Heart left ventricle (tissue), 16 donors: ENCODE measurements at regions not wholly inside any gene's neighbourhood (a gene's known extent, or its start where the extent isn't known, plus 50 kb on each side); places are given as distances from the start of the nearest gene placed in this dataset.

Experiments
- ATAC-seq, 4 donors: fragments of 200-7000 bp; cut with Tn5 transposase; one replicate each; pipeline ENCODE4 v1.9.1; 2020 to 2022; ENCODE audit warnings: moderate library complexity in 4 of 4, mild to moderate bottlenecking in 3 of 4, moderate number of reproducible peaks in 1 of 4
- DNase-seq, 5 donors: peaks; one replicate each; pipeline ENCODE4 v3.0.0-alpha.2; 2020
- H3K27ac ChIP-seq, 12 donors: fragments of 200-600 bp; sonication (generic) in 4 of 12; one replicate each; pipeline versions ENCODE4 v1.5.0 to v1.8.0; 2016 to 2022; ENCODE audit warnings: mild to moderate bottlenecking in 2 of 12
- H3K27me3 ChIP-seq, 9 donors: fragments of 200-600 bp; sonication (generic) in 2 of 9; one replicate each; pipeline versions ENCODE4 v1.5.1 to v1.8.0; 2016 to 2022; ENCODE audit warnings: mild to moderate bottlenecking in 3 of 9
- H3K36me3 ChIP-seq, 9 donors: fragments of 200-600 bp; sonication (generic) in 2 of 9; one replicate each; pipeline versions ENCODE4 v1.5.0 to v1.8.0; 2018 to 2022; ENCODE audit warnings: mild to moderate bottlenecking in 2 of 9
- H3K4me1 ChIP-seq, 12 donors: fragments of 200-600 bp; sonication (generic) in 4 of 12; one replicate each; pipeline versions ENCODE4 v1.5.0 to v1.8.0; 2016 to 2022; ENCODE audit warnings: mild to moderate bottlenecking in 3 of 12
- H3K4me3 ChIP-seq, 12 donors: fragments of 200-600 bp; sonication (generic) in 4 of 12; one replicate each; pipeline versions ENCODE4 v1.5.0 to v1.8.0; 2017 to 2022; ENCODE audit warnings: mild to moderate bottlenecking in 9 of 12, moderate library complexity in 4 of 12
- H3K9me3 ChIP-seq, 12 donors: fragments of 200-600 bp; sonication (generic) in 4 of 12; one replicate each; pipeline versions ENCODE4 v1.5.0 to v1.8.0; 2016 to 2022; ENCODE audit warnings: mild to moderate bottlenecking in 1 of 12
- CTCF ChIP-seq, 12 donors: fragments of 200-600 bp; sonication (generic) in 4 of 12; IDR thresholded peaks; one replicate each; pipeline versions ENCODE4 v1.5.0 to v1.8.0; 2018 to 2022; ENCODE audit warnings: antibody characterized with exemption in 12 of 12, mild to moderate bottlenecking in 5 of 12
- POLR2A ChIP-seq, 2 donors: fragments of 450-650 bp; IDR thresholded peaks; one replicate each; pipeline ENCODE4 v1.6.1; 2017; ENCODE audit warnings: antibody characterized with exemption in 2 of 2, mild to moderate bottlenecking in 2 of 2, moderate library complexity in 2 of 2
- WGBS, 4 donors: extraction: QIAGEN DNeasy Blood & Tissue Kit in 2 of 4; methylation state at CpG; one replicate each; pipeline versions ENCODE4 v1.1.5 to v1.1.7; 2013 to 2018; 5-methylcytosine and 5-hydroxymethylcytosine counted together
- intact Hi-C, 10 donors: fragments of 100-400 bp; cut with DNase I; formaldehyde crosslinking; loops; one replicate each; pipeline versions ENCODE4 v1.11.1 to v1.14.2; 2022
- donor health status: ischemic (EF 13 %, LVEDD 7.1; RV severe dilation, severe dysfunction).
- donor health status: healthy with polysubstance abuse.
- donor health status: DM: no; HTN: yes; CAD: no.
- donor health status: DM: no; HTN: no; CAD: no.
- donor health status: ischemic (EF 25% LVEDD 6.9; RV normal size, moderate dysfunction).
- donor health status: ischemic (EF 25% LVEDD 5.7; RV mildly dilated, moderate dysfunction).
- donor health status: healthy.
- donor health status: DM: yes; HTN: yes; CAD: no.
- donor health status: ischemic (EF 35%, LVEDD 5.7; RV mildly dilated, moderate dysfunction).
- donor health status: nonischemic (EF 11% LVEDD 7.7; RV severe dilation, severe dysfunction).
- donor health status: DM: yes; HTN: yes; CAD: no.
- donor health status: PGD.
- donor health status: ischemic (EF 29% LVEDD 5.4; RV normal size, mild dysfunction).
- donor health status: nonischemic (EF 23%, LVEDD 6.1; RV moderate dilation, normal function).

- ATAC-seq (no peak), DNase-seq (no peak)
- Histone ChIP-seq H3K9me3 (no peaks in the 10 kb centered on the region), H3K27ac (no peak overlapping the region), H3K4me1 (peaks cover 0 to 4% (median 0%) of the 10 kb centered on the region in 12 donors), H3K4me3 (no peak overlapping the region), H3K27me3 (no peaks in the 10 kb centered on the region), H3K36me3 (no peaks in the 10 kb centered on the region)
- 58 to 78% (median 77%) methylated on average over 10 of the region's 10 CpGs for WGBS, 4 donors
- TF ChIP-seq POLR2A (IDR thresholded peaks at IDR 0.05) (no peak), CTCF (IDR thresholded peaks at IDR 0.05) (no peak)
- intact Hi-C loops = no loop called here
Measured at GRCh38 chr5:133706506-133707430, 94.4 kb upstream of the FSTL4 start.

GRCh38 chr5:133705331-133705730 lies 93.0 kb upstream of the FSTL4 start:
- no peak for DNase-seq
- intact Hi-C loops = no loop called here
- 72 to 83% (median 76%) methylated on average over 3 of the region's 3 CpGs for WGBS, 4 donors
- Histone ChIP-seq H3K27me3 (no peaks in the 10 kb centered on the region), H3K4me3 (no peak overlapping the region), H3K27ac (no peak overlapping the region), H3K4me1 (peaks cover 0 to 4% (median 0%) of the 10 kb centered on the region in 12 donors), H3K36me3 (no peaks in the 10 kb centered on the region), H3K9me3 (no peaks in the 10 kb centered on the region)
- no peak for ATAC-seq
- TF ChIP-seq CTCF (IDR thresholded peaks at IDR 0.05) = no peak
- no peak for TF ChIP-seq POLR2A (IDR thresholded peaks at IDR 0.05)

GRCh38 chr5:133704411-133704810 lies 92.1 kb upstream of the FSTL4 start:
- no peaks in the 10 kb centered on the region for H3K9me3 ChIP-seq
- ATAC-seq (no peak), DNase-seq (no peak)
- no peaks in the 10 kb centered on the region for H3K36me3 ChIP-seq
- 46 to 58% (median 52%) methylated on average over 2 of the region's 2 CpGs for WGBS, 4 donors
- TF ChIP-seq CTCF (IDR thresholded peaks at IDR 0.05) (no peak), POLR2A (IDR thresholded peaks at IDR 0.05) (no peak)
- peaks cover 0 to 3% (median 0%) of the 10 kb centered on the region in 12 donors for H3K4me1 ChIP-seq
- H3K27ac ChIP-seq = no peak overlapping the region
- H3K4me3 ChIP-seq = no peak overlapping the region
- intact Hi-C loops = no loop called here
- no peaks in the 10 kb centered on the region for H3K27me3 ChIP-seq

- Histone ChIP-seq H3K9me3 (no peaks in the 10 kb centered on the region), H3K36me3 (no peaks in the 10 kb centered on the region), H3K4me1 (no peaks in the 10 kb centered on the region), H3K4me3 (no peak overlapping the region), H3K27ac (no peak overlapping the region), H3K27me3 (no peaks in the 10 kb centered on the region)
- no peak for DNase-seq
- TF ChIP-seq CTCF (IDR thresholded peaks at IDR 0.05) (no peak), POLR2A (IDR thresholded peaks at IDR 0.05) (no peak)
- 80 to 94% (median 83%) methylated on average over 1 of the region's 1 CpG for WGBS, 4 donors
- intact Hi-C loops = no loop called here
- no peak for ATAC-seq
Measured at GRCh38 chr5:133703935-133704334, 91.6 kb upstream of the FSTL4 start.
